ENCODE measurements at regions not wholly inside any gene's neighbourhood (a gene's known extent, or its start where the extent isn't known, plus 50 kb on each side); places are given as distances from the start of the nearest gene placed in this dataset.

GRCh38 chr5:170159947-170160346, 54.2 kb downstream of the FOXI1 start:
- no peak for DNase-seq (ENCODE audit: low spot score in 2 of 2)
- no peaks in the 10 kb centered on the region for H3K9me3 Mint-ChIP-seq
- no peaks in the 10 kb centered on the region for H3K36me3 Mint-ChIP-seq
- no peak overlapping the region for H3K27ac Mint-ChIP-seq
- no peak overlapping the region for H3K4me3 Mint-ChIP-seq
- ATAC-seq, result no peak
- H3K4me1 Mint-ChIP-seq, result no peaks in the 10 kb centered on the region

GRCh38 chr5:170161069-170161468, 55.4 kb downstream of the FOXI1 start:
- Mint-ChIP-seq H3K27ac (no peak overlapping the region), H3K36me3 (no peaks in the 10 kb centered on the region), H3K4me3 (no peak overlapping the region), H3K9me3 (no peaks in the 10 kb centered on the region), H3K4me1 (no peaks in the 10 kb centered on the region)
- no peak for DNase-seq (ENCODE audit: low spot score in 2 of 2)
- no peak for ATAC-seq

GRCh38 chr5:170162631-170163321, 57.1 kb downstream of the FOXI1 start:
- no peak for ATAC-seq

GRCh38 chr5:170164087-170164486, 58.4 kb downstream of the FOXI1 start:
- peaks cover 5% of the 10 kb centered on the region for H3K4me1 Mint-ChIP-seq
- H3K36me3 Mint-ChIP-seq, result no peaks in the 10 kb centered on the region
- no peak overlapping the region for H3K4me3 Mint-ChIP-seq
- DNase-seq (ENCODE audit: low spot score in 2 of 2), result no peak
- H3K9me3 Mint-ChIP-seq, result no peaks in the 10 kb centered on the region
- ATAC-seq, result no peak
- H3K27ac Mint-ChIP-seq, result no peak overlapping the region

More at GRCh38 chr5:170162631-170163321, 57.1 kb downstream of the FOXI1 start:
- H3K36me3 Mint-ChIP-seq, result no peaks in the 10 kb centered on the region
- no peak overlapping the region for H3K27ac Mint-ChIP-seq
- H3K9me3 Mint-ChIP-seq, result no peaks in the 10 kb centered on the region
- DNase-seq (ENCODE audit: low spot score in 2 of 2), result no peak
- H3K4me3 Mint-ChIP-seq, result no peak overlapping the region
- no peaks in the 10 kb centered on the region for H3K4me1 Mint-ChIP-seq

- no peaks in the 10 kb centered on the region for H3K36me3 Mint-ChIP-seq
- ATAC-seq (no peak), DNase-seq (ENCODE audit: low spot score in 2 of 2) (no peak)
- H3K4me1 Mint-ChIP-seq, result peaks cover 6% of the 10 kb centered on the region
- H3K9me3 Mint-ChIP-seq, result no peaks in the 10 kb centered on the region
- H3K27ac Mint-ChIP-seq, result no peak overlapping the region
- H3K4me3 Mint-ChIP-seq, result no peak overlapping the region
Observed at GRCh38 chr5:170164921-170165320, 59.2 kb downstream of the FOXI1 start.

GRCh38 chr5:170166101-170166500, 60.4 kb downstream of the FOXI1 start:
- H3K27ac Mint-ChIP-seq, result no peak overlapping the region
- no peak overlapping the region for H3K4me3 Mint-ChIP-seq
- no peaks in the 10 kb centered on the region for H3K36me3 Mint-ChIP-seq
- ATAC-seq (no peak), DNase-seq (ENCODE audit: low spot score in 2 of 2) (no peak)
- no peaks in the 10 kb centered on the region for H3K9me3 Mint-ChIP-seq
- peaks cover 6% of the 10 kb centered on the region for H3K4me1 Mint-ChIP-seq

GRCh38 chr5:170168002-170168401, 62.3 kb downstream of the FOXI1 start:
- H3K27ac Mint-ChIP-seq, result no peak overlapping the region
- DNase-seq (ENCODE audit: low spot score in 2 of 2), result no peak
- H3K4me1 Mint-ChIP-seq, result peaks cover 6% of the 10 kb centered on the region
- ATAC-seq, result no peak
- no peaks in the 10 kb centered on the region for H3K9me3 Mint-ChIP-seq
- no peaks in the 10 kb centered on the region for H3K36me3 Mint-ChIP-seq
- H3K4me3 Mint-ChIP-seq, result no peak overlapping the region

GRCh38 chr5:170168797-170169196, 63.1 kb downstream of the FOXI1 start:
- Mint-ChIP-seq H3K4me3 (no peak overlapping the region), H3K4me1 (peaks cover 6% of the 10 kb centered on the region), H3K9me3 (no peaks in the 10 kb centered on the region), H3K36me3 (no peaks in the 10 kb centered on the region), H3K27ac (no peak overlapping the region)
- ATAC-seq (no peak), DNase-seq (ENCODE audit: low spot score in 2 of 2) (no peak)

GRCh38 chr5:170169996-170170395, 62.8 kb upstream of the C5orf58 start:
- ATAC-seq, result no peak
- H3K36me3 Mint-ChIP-seq, result no peaks in the 10 kb centered on the region
- peaks cover 6% of the 10 kb centered on the region for H3K4me1 Mint-ChIP-seq
- no peaks in the 10 kb centered on the region for H3K9me3 Mint-ChIP-seq
- H3K4me3 Mint-ChIP-seq, result no peak overlapping the region
- no peak overlapping the region for H3K27ac Mint-ChIP-seq
- no peak for DNase-seq (ENCODE audit: low spot score in 2 of 2)

GRCh38 chr5:170171811-170172210, 61.0 kb upstream of the C5orf58 start:
- H3K4me3 Mint-ChIP-seq, result no peak overlapping the region
- peaks cover 6% of the 10 kb centered on the region for H3K4me1 Mint-ChIP-seq
- DNase-seq (ENCODE audit: low spot score in 2 of 2), result no peak
- no peaks in the 10 kb centered on the region for H3K36me3 Mint-ChIP-seq
- no peak overlapping the region for H3K27ac Mint-ChIP-seq
- no peak for ATAC-seq
- no peaks in the 10 kb centered on the region for H3K9me3 Mint-ChIP-seq

GRCh38 chr5:170173227-170173626, 59.6 kb upstream of the C5orf58 start:
- DNase-seq (ENCODE audit: low spot score in 2 of 2) (no peak), ATAC-seq (peak; percentile 19)
- Mint-ChIP-seq H3K4me3 (no peak overlapping the region), H3K9me3 (no peaks in the 10 kb centered on the region), H3K4me1 (peaks cover 6% of the 10 kb centered on the region), H3K36me3 (no peaks in the 10 kb centered on the region), H3K27ac (no peak overlapping the region)

GRCh38 chr5:170173647-170174046, 59.1 kb upstream of the C5orf58 start:
- H3K27ac Mint-ChIP-seq, result no peak overlapping the region
- DNase-seq (ENCODE audit: low spot score in 2 of 2), result no peak
- H3K36me3 Mint-ChIP-seq, result no peaks in the 10 kb centered on the region
- no peaks in the 10 kb centered on the region for H3K9me3 Mint-ChIP-seq
- ATAC-seq, result no peak
- H3K4me1 Mint-ChIP-seq, result peaks cover 6% of the 10 kb centered on the region
- H3K4me3 Mint-ChIP-seq, result no peak overlapping the region

GRCh38 chr5:170176916-170177315, 55.9 kb upstream of the C5orf58 start:
- DNase-seq (ENCODE audit: low spot score in 2 of 2) (no peak), ATAC-seq (no peak)
- H3K27ac Mint-ChIP-seq, result no peak overlapping the region
- H3K9me3 Mint-ChIP-seq, result no peaks in the 10 kb centered on the region
- no peak overlapping the region for H3K4me3 Mint-ChIP-seq
- no peaks in the 10 kb centered on the region for H3K4me1 Mint-ChIP-seq
- no peaks in the 10 kb centered on the region for H3K36me3 Mint-ChIP-seq

GRCh38 chr5:170178814-170179213, 54.0 kb upstream of the C5orf58 start:
- Mint-ChIP-seq H3K4me3 (no peak overlapping the region), H3K27ac (no peak overlapping the region), H3K4me1 (no peaks in the 10 kb centered on the region), H3K9me3 (no peaks in the 10 kb centered on the region), H3K36me3 (no peaks in the 10 kb centered on the region)
- ATAC-seq (no peak), DNase-seq (ENCODE audit: low spot score in 2 of 2) (no peak)

GRCh38 chr5:170179626-170180025, 53.2 kb upstream of the C5orf58 start:
- Mint-ChIP-seq H3K36me3 (no peaks in the 10 kb centered on the region), H3K4me3 (no peak overlapping the region), H3K27ac (no peak overlapping the region), H3K4me1 (no peaks in the 10 kb centered on the region), H3K9me3 (no peaks in the 10 kb centered on the region)
- no peak for DNase-seq (ENCODE audit: low spot score in 2 of 2)
- ATAC-seq, result no peak

- Mint-ChIP-seq H3K4me1 (no peaks in the 10 kb centered on the region), H3K4me3 (no peak overlapping the region), H3K9me3 (no peaks in the 10 kb centered on the region), H3K27ac (no peak overlapping the region), H3K36me3 (no peaks in the 10 kb centered on the region)
- DNase-seq (ENCODE audit: low spot score in 2 of 2), result no peak
- no peak for ATAC-seq
Observed at GRCh38 chr5:170181902-170182301, 50.9 kb upstream of the C5orf58 start.

- Mint-ChIP-seq H3K4me3 (no peak overlapping the region), H3K9me3 (no peaks in the 10 kb centered on the region), H3K27ac (no peak overlapping the region), H3K4me1 (no peaks in the 10 kb centered on the region), H3K36me3 (no peaks in the 10 kb centered on the region)
- ATAC-seq (no peak), DNase-seq (ENCODE audit: low spot score in 2 of 2) (no peak)
Observed at GRCh38 chr5:170182491-170182890, 50.3 kb upstream of the C5orf58 start.

Data from stimulated activated effector memory CD8-positive, alpha-beta T cell treated with anti-CD3 and anti-CD28 coated beads, Interleukin-12 subunit alpha, Interleukin-12 subunit beta, amount 100 ng/mL, for 72 hours (primary cell).